ENCODE measurements at regions not wholly inside any gene's neighbourhood (a gene's known extent, or its start where the extent isn't known, plus 50 kb on each side); places are given as distances from the start of the nearest gene placed in this dataset.
"Not testable (repeated sequence)": the region's sequence is repeated elsewhere in the genome, so short reads cannot be mapped to it uniquely, and the experiment has no call there.

- H3K4me1 ChIP-seq; intact Hi-C loops (cut with DNase I; ENCODE audit: low total_unique reads); H3K27ac ChIP-seq; H3K36me3 ChIP-seq; H3K27me3 ChIP-seq; H3K4me3 ChIP-seq; DNase-seq: not testable (repeated sequence)
- peaks cover 0 to 17% (median 4%) of the 10 kb centered on the region in 3 donors for H3K9me3 ChIP-seq
Observed at GRCh38 chr13:16201202-16201601, 2980.4 kb downstream of the TUBA3C start.

GRCh38 chr13:16160609-16161008, 3021.0 kb downstream of the TUBA3C start:
- intact Hi-C loops (cut with DNase I; ENCODE audit: low total_unique reads); H3K36me3 ChIP-seq; H3K27ac ChIP-seq; H3K27me3 ChIP-seq; H3K4me1 ChIP-seq; H3K4me3 ChIP-seq: not testable (repeated sequence)
- DNase-seq, result peak in 1 of 2 donors; percentile 41
- H3K9me3 ChIP-seq, result peaks cover 0 to 33% (median 22%) of the 10 kb centered on the region in 3 donors

GRCh38 chr13:16158958-16159357, 3022.7 kb downstream of the TUBA3C start:
- H3K4me3 ChIP-seq; H3K27ac ChIP-seq; intact Hi-C loops (cut with DNase I; ENCODE audit: low total_unique reads); H3K4me1 ChIP-seq; DNase-seq; H3K36me3 ChIP-seq; H3K27me3 ChIP-seq: not testable (repeated sequence)
- peaks cover 0 to 33% (median 22%) of the 10 kb centered on the region in 3 donors for H3K9me3 ChIP-seq

- peaks cover 0 to 26% (median 18%) of the 10 kb centered on the region in 3 donors for H3K9me3 ChIP-seq
- intact Hi-C loops (cut with DNase I; ENCODE audit: low total_unique reads); H3K27me3 ChIP-seq; H3K4me3 ChIP-seq; H3K36me3 ChIP-seq; H3K27ac ChIP-seq; H3K4me1 ChIP-seq: not testable (repeated sequence)
- DNase-seq, result peak in 1 of 2 donors; percentile 61
Observed at GRCh38 chr13:16158016-16158415, 3023.6 kb downstream of the TUBA3C start.

GRCh38 chr13:16152849-16153248, 3028.8 kb downstream of the TUBA3C start:
- H3K4me1 ChIP-seq; H3K36me3 ChIP-seq; H3K27ac ChIP-seq; intact Hi-C loops (cut with DNase I; ENCODE audit: low total_unique reads); H3K4me3 ChIP-seq; H3K27me3 ChIP-seq; DNase-seq: not testable (repeated sequence)
- H3K9me3 ChIP-seq, result peaks cover 0 to 22% (median 18%) of the 10 kb centered on the region in 3 donors

GRCh38 chr13:16151296-16151695, 3030.3 kb downstream of the TUBA3C start:
- H3K4me1 ChIP-seq; H3K27me3 ChIP-seq; intact Hi-C loops (cut with DNase I; ENCODE audit: low total_unique reads); H3K27ac ChIP-seq; H3K4me3 ChIP-seq; H3K36me3 ChIP-seq; DNase-seq: not testable (repeated sequence)
- peaks cover 0 to 22% (median 21%) of the 10 kb centered on the region in 3 donors for H3K9me3 ChIP-seq

- H3K27ac ChIP-seq; H3K4me1 ChIP-seq; DNase-seq; intact Hi-C loops (cut with DNase I; ENCODE audit: low total_unique reads); H3K4me3 ChIP-seq; H3K36me3 ChIP-seq; H3K27me3 ChIP-seq: not testable (repeated sequence)
- peaks cover 0 to 35% (median 30%) of the 10 kb centered on the region in 3 donors for H3K9me3 ChIP-seq
Observed at GRCh38 chr13:16149415-16149814, 3032.2 kb downstream of the TUBA3C start.

- H3K36me3 ChIP-seq; intact Hi-C loops (cut with DNase I; ENCODE audit: low total_unique reads); H3K27ac ChIP-seq; H3K27me3 ChIP-seq; H3K4me3 ChIP-seq; H3K4me1 ChIP-seq: not testable (repeated sequence)
- H3K9me3 ChIP-seq, result peaks cover 0 to 36% (median 31%) of the 10 kb centered on the region in 3 donors
- DNase-seq, result peak in 1 of 2 donors; percentile 38
Observed at GRCh38 chr13:16145652-16146051, 3036.0 kb downstream of the TUBA3C start.

- intact Hi-C loops (cut with DNase I; ENCODE audit: low total_unique reads); H3K4me1 ChIP-seq; H3K4me3 ChIP-seq; DNase-seq; H3K36me3 ChIP-seq; H3K27ac ChIP-seq; H3K27me3 ChIP-seq: not testable (repeated sequence)
- peaks cover 4 to 33% (median 29%) of the 10 kb centered on the region in 3 donors for H3K9me3 ChIP-seq
Observed at GRCh38 chr13:16141361-16141760, 3040.3 kb downstream of the TUBA3C start.

GRCh38 chr13:16136846-16137245, 3044.8 kb downstream of the TUBA3C start:
- H3K4me1 ChIP-seq; H3K27ac ChIP-seq; H3K36me3 ChIP-seq; H3K27me3 ChIP-seq; DNase-seq; H3K4me3 ChIP-seq; intact Hi-C loops (cut with DNase I; ENCODE audit: low total_unique reads): not testable (repeated sequence)
- H3K9me3 ChIP-seq, result peaks cover 7 to 19% (median 15%) of the 10 kb centered on the region in 3 donors

- H3K4me1 ChIP-seq; H3K9me3 ChIP-seq; H3K27me3 ChIP-seq; intact Hi-C loops (cut with DNase I; ENCODE audit: low total_unique reads); H3K27ac ChIP-seq; H3K4me3 ChIP-seq; H3K36me3 ChIP-seq: not testable (repeated sequence)
- peak in 1 of 2 donors; percentile 43 for DNase-seq
Observed at GRCh38 chr13:16128675-16129074, 3052.9 kb downstream of the TUBA3C start.

GRCh38 chr13:16113391-16113790, 3068.2 kb downstream of the TUBA3C start:
- H3K27me3 ChIP-seq; H3K36me3 ChIP-seq; DNase-seq; H3K27ac ChIP-seq; intact Hi-C loops (cut with DNase I; ENCODE audit: low total_unique reads); H3K4me1 ChIP-seq; H3K4me3 ChIP-seq: not testable (repeated sequence)
- peaks cover 0 to 17% (median 8%) of the 10 kb centered on the region in 3 donors for H3K9me3 ChIP-seq
